ENCODE measurements at regions not wholly inside any gene's neighbourhood (a gene's known extent, or its start where the extent isn't known, plus 50 kb on each side); places are given as distances from the start of the nearest gene placed in this dataset.
"Not testable (repeated sequence)": the region's sequence is repeated elsewhere in the genome, so short reads cannot be mapped to it uniquely, and the experiment has no call there.

- H3K4me2 ChIP-seq (ENCODE audit: low read length); H3K27ac ChIP-seq (ENCODE audit: low read depth, low read length, poor library complexity, severe bottlenecking); H4K20me1 ChIP-seq (ENCODE audit: insufficient read depth, low read length); intact Hi-C loops (cut with micrococcal nuclease; ENCODE audit: unreplicated experiment); H3K4me1 ChIP-seq (ENCODE audit: insufficient read depth, low read length, poor library complexity, severe bottlenecking); DNase-seq (ENCODE audit: low spot score); H3K9me3 ChIP-seq (ENCODE audit: low read length); H3K4me3 ChIP-seq (ENCODE audit: low read depth, low read length, poor library complexity, severe bottlenecking); POLR2A ChIA-PET; H2AFZ ChIP-seq (ENCODE audit: low read length); H3K79me2 ChIP-seq (ENCODE audit: insufficient read depth, low read depth, low read length); H3K9me2 ChIP-seq (ENCODE audit: insufficient read depth, low read length); H3K36me3 ChIP-seq (ENCODE audit: insufficient read depth, low read length); CTCF ChIA-PET (ENCODE audit: unreplicated experiment); BruUV-seq (replicated peaks): not testable (repeated sequence)
These were observed 1600.5 kb downstream of the RPIA start for GRCh38 chr2:90291934-90292333.

GRCh38 chr2:90292451-90292850, 1601.0 kb downstream of the RPIA start:
- POLR2A ChIA-PET; H4K20me1 ChIP-seq (ENCODE audit: insufficient read depth, low read length); H3K4me1 ChIP-seq (ENCODE audit: insufficient read depth, low read length, poor library complexity, severe bottlenecking); BruUV-seq (replicated peaks); H3K9me3 ChIP-seq (ENCODE audit: low read length); H2AFZ ChIP-seq (ENCODE audit: low read length); H3K79me2 ChIP-seq (ENCODE audit: insufficient read depth, low read depth, low read length); H3K4me3 ChIP-seq (ENCODE audit: low read depth, low read length, poor library complexity, severe bottlenecking); H3K9me2 ChIP-seq (ENCODE audit: insufficient read depth, low read length); H3K27ac ChIP-seq (ENCODE audit: low read depth, low read length, poor library complexity, severe bottlenecking); DNase-seq (ENCODE audit: low spot score); intact Hi-C loops (cut with micrococcal nuclease; ENCODE audit: unreplicated experiment); H3K4me2 ChIP-seq (ENCODE audit: low read length); H3K36me3 ChIP-seq (ENCODE audit: insufficient read depth, low read length); CTCF ChIA-PET (ENCODE audit: unreplicated experiment): not testable (repeated sequence)

- CTCF ChIA-PET (ENCODE audit: unreplicated experiment); H3K27ac ChIP-seq (ENCODE audit: low read depth, low read length, poor library complexity, severe bottlenecking); H3K36me3 ChIP-seq (ENCODE audit: insufficient read depth, low read length); H3K9me3 ChIP-seq (ENCODE audit: low read length); H3K4me2 ChIP-seq (ENCODE audit: low read length); H2AFZ ChIP-seq (ENCODE audit: low read length); H3K4me3 ChIP-seq (ENCODE audit: low read depth, low read length, poor library complexity, severe bottlenecking); H3K9me2 ChIP-seq (ENCODE audit: insufficient read depth, low read length); H3K79me2 ChIP-seq (ENCODE audit: insufficient read depth, low read depth, low read length); DNase-seq (ENCODE audit: low spot score); H4K20me1 ChIP-seq (ENCODE audit: insufficient read depth, low read length); POLR2A ChIA-PET; BruUV-seq (replicated peaks); H3K4me1 ChIP-seq (ENCODE audit: insufficient read depth, low read length, poor library complexity, severe bottlenecking); intact Hi-C loops (cut with micrococcal nuclease; ENCODE audit: unreplicated experiment): not testable (repeated sequence)
These were observed 1601.8 kb downstream of the RPIA start for GRCh38 chr2:90293224-90293623.

GRCh38 chr2:90293806-90294205, 1602.3 kb downstream of the RPIA start:
- intact Hi-C loops (cut with micrococcal nuclease; ENCODE audit: unreplicated experiment); H3K4me2 ChIP-seq (ENCODE audit: low read length); H2AFZ ChIP-seq (ENCODE audit: low read length); H3K4me1 ChIP-seq (ENCODE audit: insufficient read depth, low read length, poor library complexity, severe bottlenecking); H3K9me2 ChIP-seq (ENCODE audit: insufficient read depth, low read length); H3K4me3 ChIP-seq (ENCODE audit: low read depth, low read length, poor library complexity, severe bottlenecking); H3K36me3 ChIP-seq (ENCODE audit: insufficient read depth, low read length); POLR2A ChIA-PET; H3K79me2 ChIP-seq (ENCODE audit: insufficient read depth, low read depth, low read length); BruUV-seq (replicated peaks); CTCF ChIA-PET (ENCODE audit: unreplicated experiment); H3K9me3 ChIP-seq (ENCODE audit: low read length); DNase-seq (ENCODE audit: low spot score); H3K27ac ChIP-seq (ENCODE audit: low read depth, low read length, poor library complexity, severe bottlenecking); H4K20me1 ChIP-seq (ENCODE audit: insufficient read depth, low read length): not testable (repeated sequence)

GRCh38 chr2:90295036-90295750, 1603.7 kb downstream of the RPIA start:
- H3K4me1 ChIP-seq (ENCODE audit: insufficient read depth, low read length, poor library complexity, severe bottlenecking); DNase-seq (ENCODE audit: low spot score); H4K20me1 ChIP-seq (ENCODE audit: insufficient read depth, low read length); CTCF ChIA-PET (ENCODE audit: unreplicated experiment); H2AFZ ChIP-seq (ENCODE audit: low read length); H3K36me3 ChIP-seq (ENCODE audit: insufficient read depth, low read length); BruUV-seq (replicated peaks); H3K4me2 ChIP-seq (ENCODE audit: low read length); H3K79me2 ChIP-seq (ENCODE audit: insufficient read depth, low read depth, low read length); H3K9me3 ChIP-seq (ENCODE audit: low read length); intact Hi-C loops (cut with micrococcal nuclease; ENCODE audit: unreplicated experiment); H3K4me3 ChIP-seq (ENCODE audit: low read depth, low read length, poor library complexity, severe bottlenecking); H3K9me2 ChIP-seq (ENCODE audit: insufficient read depth, low read length); H3K27ac ChIP-seq (ENCODE audit: low read depth, low read length, poor library complexity, severe bottlenecking): not testable (repeated sequence)
- POLR2A ChIA-PET: interaction anchor here (0.6 kb wide), 1 partner anchor 1708 kb away, joined by 3 read pairs; no protein-coding TSS in a partner anchor

- H3K9me2 ChIP-seq (ENCODE audit: insufficient read depth, low read length); DNase-seq (ENCODE audit: low spot score); POLR2A ChIA-PET; H3K27ac ChIP-seq (ENCODE audit: low read depth, low read length, poor library complexity, severe bottlenecking); H3K36me3 ChIP-seq (ENCODE audit: insufficient read depth, low read length); CTCF ChIA-PET (ENCODE audit: unreplicated experiment); BruUV-seq (replicated peaks); H3K9me3 ChIP-seq (ENCODE audit: low read length); H3K4me2 ChIP-seq (ENCODE audit: low read length); H3K79me2 ChIP-seq (ENCODE audit: insufficient read depth, low read depth, low read length); H3K4me1 ChIP-seq (ENCODE audit: insufficient read depth, low read length, poor library complexity, severe bottlenecking); H2AFZ ChIP-seq (ENCODE audit: low read length); intact Hi-C loops (cut with micrococcal nuclease; ENCODE audit: unreplicated experiment); H3K4me3 ChIP-seq (ENCODE audit: low read depth, low read length, poor library complexity, severe bottlenecking); H4K20me1 ChIP-seq (ENCODE audit: insufficient read depth, low read length): not testable (repeated sequence)
These were observed 1605.0 kb downstream of the RPIA start for GRCh38 chr2:90296484-90296777.

GRCh38 chr2:90297701-90298100, 1606.2 kb downstream of the RPIA start:
- H3K79me2 ChIP-seq (ENCODE audit: insufficient read depth, low read depth, low read length); H3K4me1 ChIP-seq (ENCODE audit: insufficient read depth, low read length, poor library complexity, severe bottlenecking); CTCF ChIA-PET (ENCODE audit: unreplicated experiment); H3K4me3 ChIP-seq (ENCODE audit: low read depth, low read length, poor library complexity, severe bottlenecking); POLR2A ChIA-PET; BruUV-seq (replicated peaks); H3K9me2 ChIP-seq (ENCODE audit: insufficient read depth, low read length); H4K20me1 ChIP-seq (ENCODE audit: insufficient read depth, low read length); H3K9me3 ChIP-seq (ENCODE audit: low read length); H2AFZ ChIP-seq (ENCODE audit: low read length); intact Hi-C loops (cut with micrococcal nuclease; ENCODE audit: unreplicated experiment); H3K4me2 ChIP-seq (ENCODE audit: low read length); H3K36me3 ChIP-seq (ENCODE audit: insufficient read depth, low read length); H3K27ac ChIP-seq (ENCODE audit: low read depth, low read length, poor library complexity, severe bottlenecking); DNase-seq (ENCODE audit: low spot score): not testable (repeated sequence)
